ENCODE measurements at regions not wholly inside any gene's neighbourhood (a gene's known extent, or its start where the extent isn't known, plus 50 kb on each side); places are given as distances from the start of the nearest gene placed in this dataset.

- no peaks in the 10 kb centered on the region for H3F3A ChIP-seq (replicated peaks; ENCODE audit: low read depth)
- Mint-ChIP-seq H3K27me3 (ENCODE audit: insufficient read depth, low read depth, poor library complexity) (peaks cover 25% of the 10 kb centered on the region), H3K27ac (no peak overlapping the region), H3K4me3 (no peak overlapping the region), H3K36me3 (ENCODE audit: low read depth) (peaks cover 4% of the 10 kb centered on the region; the same call in 2 of the 3 replicates), H3K4me1 (peaks cover 10% of the 10 kb centered on the region), H3K9me3 (peaks cover 13% of the 10 kb centered on the region; the same call in 2 of the 3 replicates)
- no peaks in the 10 kb centered on the region for H3K4me1 ChIP-seq (ENCODE audit: insufficient read depth)
- H4K20me1 ChIP-seq (replicated peaks; ENCODE audit: insufficient read depth): no peaks in the 10 kb centered on the region
- H3K27ac ChIP-seq (ENCODE audit: low read depth): no peak overlapping the region
- H2AFZ ChIP-seq: no peak overlapping the region
- H3K9me2 ChIP-seq (ENCODE audit: insufficient read depth): no peaks in the 10 kb centered on the region
- H3K4me3 ChIP-seq: no peak overlapping the region
- no peaks in the 10 kb centered on the region for H3K27me3 ChIP-seq (ENCODE audit: insufficient read depth)
- DNase-seq (ENCODE audit: low spot score) (no peak), ATAC-seq (no peak)
- H3K79me2 ChIP-seq (replicated peaks; ENCODE audit: insufficient read depth): no peaks in the 10 kb centered on the region
- H3K36me3 ChIP-seq (ENCODE audit: insufficient read depth): peaks cover 11% of the 10 kb centered on the region
- H3K4me2 ChIP-seq: no peak overlapping the region
- TF ChIP-seq, protein P1, sequence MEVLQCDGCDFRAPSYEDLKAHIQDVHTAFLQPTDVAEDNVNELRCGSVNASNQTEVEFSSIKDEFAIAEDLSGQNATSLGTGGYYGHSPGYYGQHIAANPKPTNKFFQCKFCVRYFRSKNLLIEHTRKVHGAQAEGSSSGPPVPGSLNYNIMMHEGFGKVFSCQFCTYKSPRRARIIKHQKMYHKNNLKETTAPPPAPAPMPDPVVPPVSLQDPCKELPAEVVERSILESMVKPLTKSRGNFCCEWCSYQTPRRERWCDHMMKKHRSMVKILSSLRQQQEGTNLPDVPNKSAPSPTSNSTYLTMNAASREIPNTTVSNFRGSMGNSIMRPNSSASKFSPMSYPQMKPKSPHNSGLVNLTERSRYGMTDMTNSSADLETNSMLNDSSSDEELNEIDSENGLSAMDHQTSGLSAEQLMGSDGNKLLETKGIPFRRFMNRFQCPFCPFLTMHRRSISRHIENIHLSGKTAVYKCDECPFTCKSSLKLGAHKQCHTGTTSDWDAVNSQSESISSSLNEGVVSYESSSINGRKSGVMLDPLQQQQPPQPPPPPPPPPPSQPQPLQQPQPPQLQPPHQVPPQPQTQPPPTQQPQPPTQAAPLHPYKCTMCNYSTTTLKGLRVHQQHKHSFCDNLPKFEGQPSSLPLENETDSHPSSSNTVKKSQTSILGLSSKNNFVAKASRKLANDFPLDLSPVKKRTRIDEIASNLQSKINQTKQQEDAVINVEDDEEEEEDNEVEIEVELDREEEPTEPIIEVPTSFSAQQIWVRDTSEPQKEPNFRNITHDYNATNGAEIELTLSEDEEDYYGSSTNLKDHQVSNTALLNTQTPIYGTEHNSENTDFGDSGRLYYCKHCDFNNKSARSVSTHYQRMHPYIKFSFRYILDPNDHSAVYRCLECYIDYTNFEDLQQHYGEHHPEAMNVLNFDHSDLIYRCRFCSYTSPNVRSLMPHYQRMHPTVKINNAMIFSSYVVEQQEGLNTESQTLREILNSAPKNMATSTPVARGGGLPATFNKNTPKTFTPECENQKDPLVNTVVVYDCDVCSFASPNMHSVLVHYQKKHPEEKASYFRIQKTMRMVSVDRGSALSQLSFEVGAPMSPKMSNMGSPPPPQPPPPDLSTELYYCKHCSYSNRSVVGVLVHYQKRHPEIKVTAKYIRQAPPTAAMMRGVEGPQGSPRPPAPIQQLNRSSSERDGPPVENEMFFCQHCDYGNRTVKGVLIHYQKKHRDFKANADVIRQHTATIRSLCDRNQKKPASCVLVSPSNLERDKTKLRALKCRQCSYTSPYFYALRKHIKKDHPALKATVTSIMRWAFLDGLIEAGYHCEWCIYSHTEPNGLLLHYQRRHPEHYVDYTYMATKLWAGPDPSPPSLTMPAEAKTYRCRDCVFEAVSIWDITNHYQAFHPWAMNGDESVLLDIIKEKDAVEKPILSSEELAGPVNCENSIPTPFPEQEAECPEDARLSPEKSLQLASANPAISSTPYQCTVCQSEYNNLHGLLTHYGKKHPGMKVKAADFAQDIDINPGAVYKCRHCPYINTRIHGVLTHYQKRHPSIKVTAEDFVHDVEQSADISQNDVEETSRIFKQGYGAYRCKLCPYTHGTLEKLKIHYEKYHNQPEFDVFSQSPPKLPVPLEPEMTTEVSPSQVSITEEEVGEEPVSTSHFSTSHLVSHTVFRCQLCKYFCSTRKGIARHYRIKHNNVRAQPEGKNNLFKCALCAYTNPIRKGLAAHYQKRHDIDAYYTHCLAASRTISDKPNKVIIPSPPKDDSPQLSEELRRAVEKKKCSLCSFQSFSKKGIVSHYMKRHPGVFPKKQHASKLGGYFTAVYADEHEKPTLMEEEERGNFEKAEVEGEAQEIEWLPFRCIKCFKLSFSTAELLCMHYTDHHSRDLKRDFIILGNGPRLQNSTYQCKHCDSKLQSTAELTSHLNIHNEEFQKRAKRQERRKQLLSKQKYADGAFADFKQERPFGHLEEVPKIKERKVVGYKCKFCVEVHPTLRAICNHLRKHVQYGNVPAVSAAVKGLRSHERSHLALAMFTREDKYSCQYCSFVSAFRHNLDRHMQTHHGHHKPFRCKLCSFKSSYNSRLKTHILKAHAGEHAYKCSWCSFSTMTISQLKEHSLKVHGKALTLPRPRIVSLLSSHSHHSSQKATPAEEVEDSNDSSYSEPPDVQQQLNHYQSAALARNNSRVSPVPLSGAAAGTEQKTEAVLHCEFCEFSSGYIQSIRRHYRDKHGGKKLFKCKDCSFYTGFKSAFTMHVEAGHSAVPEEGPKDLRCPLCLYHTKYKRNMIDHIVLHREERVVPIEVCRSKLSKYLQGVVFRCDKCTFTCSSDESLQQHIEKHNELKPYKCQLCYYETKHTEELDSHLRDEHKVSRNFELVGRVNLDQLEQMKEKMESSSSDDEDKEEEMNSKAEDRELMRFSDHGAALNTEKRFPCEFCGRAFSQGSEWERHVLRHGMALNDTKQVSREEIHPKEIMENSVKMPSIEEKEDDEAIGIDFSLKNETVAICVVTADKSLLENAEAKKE (CRISPR knock-in tag; IDR thresholded peaks at IDR 0.05): no peak
- TF ChIP-seq CREB1 (CRISPR knock-in tag; IDR thresholded peaks at IDR 0.05; ENCODE audit: low read depth) (no peak), EZH2phosphoT487 (IDR thresholded peaks at IDR 0.05; ENCODE audit: unreplicated experiment) (no peak), EZH2 (IDR thresholded peaks at IDR 0.05; ENCODE audit: low read depth, unreplicated experiment) (no peak), STAT1 (IDR thresholded peaks at IDR 0.05; ENCODE audit: unreplicated experiment) (no peak), REST (IDR thresholded peaks at IDR 0.05; ENCODE audit: unreplicated experiment) (no peak), ZNF114 (CRISPR knock-in tag; IDR thresholded peaks at IDR 0.05) (no peak), NANOG (IDR thresholded peaks at IDR 0.05; ENCODE audit: borderline replicate concordance) (no peak), JUNB (IDR thresholded peaks at IDR 0.05; ENCODE audit: unreplicated experiment) (no peak), ZNF331 (CRISPR knock-in tag; IDR thresholded peaks at IDR 0.05; ENCODE audit: low read depth) (no peak), POLR2AphosphoS5 (IDR thresholded peaks at IDR 0.05; ENCODE audit: low read depth) (no peak)
- TF ChIP-seq, protein P2, sequence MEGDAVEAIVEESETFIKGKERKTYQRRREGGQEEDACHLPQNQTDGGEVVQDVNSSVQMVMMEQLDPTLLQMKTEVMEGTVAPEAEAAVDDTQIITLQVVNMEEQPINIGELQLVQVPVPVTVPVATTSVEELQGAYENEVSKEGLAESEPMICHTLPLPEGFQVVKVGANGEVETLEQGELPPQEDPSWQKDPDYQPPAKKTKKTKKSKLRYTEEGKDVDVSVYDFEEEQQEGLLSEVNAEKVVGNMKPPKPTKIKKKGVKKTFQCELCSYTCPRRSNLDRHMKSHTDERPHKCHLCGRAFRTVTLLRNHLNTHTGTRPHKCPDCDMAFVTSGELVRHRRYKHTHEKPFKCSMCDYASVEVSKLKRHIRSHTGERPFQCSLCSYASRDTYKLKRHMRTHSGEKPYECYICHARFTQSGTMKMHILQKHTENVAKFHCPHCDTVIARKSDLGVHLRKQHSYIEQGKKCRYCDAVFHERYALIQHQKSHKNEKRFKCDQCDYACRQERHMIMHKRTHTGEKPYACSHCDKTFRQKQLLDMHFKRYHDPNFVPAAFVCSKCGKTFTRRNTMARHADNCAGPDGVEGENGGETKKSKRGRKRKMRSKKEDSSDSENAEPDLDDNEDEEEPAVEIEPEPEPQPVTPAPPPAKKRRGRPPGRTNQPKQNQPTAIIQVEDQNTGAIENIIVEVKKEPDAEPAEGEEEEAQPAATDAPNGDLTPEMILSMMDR (conservative IDR thresholded peaks at IDR 0.05; ENCODE audit: low read depth in 2 of 2): no peak
- TF ChIP-seq, protein P3, sequence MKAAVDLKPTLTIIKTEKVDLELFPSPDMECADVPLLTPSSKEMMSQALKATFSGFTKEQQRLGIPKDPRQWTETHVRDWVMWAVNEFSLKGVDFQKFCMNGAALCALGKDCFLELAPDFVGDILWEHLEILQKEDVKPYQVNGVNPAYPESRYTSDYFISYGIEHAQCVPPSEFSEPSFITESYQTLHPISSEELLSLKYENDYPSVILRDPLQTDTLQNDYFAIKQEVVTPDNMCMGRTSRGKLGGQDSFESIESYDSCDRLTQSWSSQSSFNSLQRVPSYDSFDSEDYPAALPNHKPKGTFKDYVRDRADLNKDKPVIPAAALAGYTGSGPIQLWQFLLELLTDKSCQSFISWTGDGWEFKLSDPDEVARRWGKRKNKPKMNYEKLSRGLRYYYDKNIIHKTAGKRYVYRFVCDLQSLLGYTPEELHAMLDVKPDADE (IDR thresholded peaks at IDR 0.05): no peak
Measured at GRCh38 chr1:5231541-5232315, 577.3 kb downstream of the AJAP1 start.
